Lung (tissue), 11 donors: ENCODE measurements at regions not wholly inside any gene's neighbourhood (a gene's known extent, or its start where the extent isn't known, plus 50 kb on each side); places are given as distances from the start of the nearest gene placed in this dataset.
A peak's percentile ranks its signal among the peaks of the same experiment; 100 is the strongest.

ENCODE experiments used
- ATAC-seq: fragments of 200-7000 bp; cut with Tn5 transposase; one replicate; pipeline ENCODE4 v1.9.1; 2020; ENCODE audit warnings: moderate number of reproducible peaks; ENCODE audit not compliant: insufficient read depth, low FRiP score
- DNase-seq, 3 donors: peaks; one replicate each; pipeline ENCODE4 v3.0.0-alpha.2; 2013 to 2017
- H3K27ac ChIP-seq, 2 donors: one replicate each; pipeline ENCODE4 v1.5.1; 2013; ENCODE audit warnings: mild to moderate bottlenecking in 2 of 2, moderate library complexity in 2 of 2, control low read depth in 1 of 2, inconsistent platforms in 1 of 2, low read depth in 1 of 2, low read length in 1 of 2
- H3K27me3 ChIP-seq, 3 donors: one replicate each; pipeline ENCODE4 v1.5.1; 2013; ENCODE audit warnings: low read length in 2 of 3; ENCODE audit not compliant: control insufficient read depth in 3 of 3, insufficient read depth in 3 of 3
- H3K36me3 ChIP-seq, 4 donors: one replicate each; pipeline ENCODE4 v1.5.1; 2013; ENCODE audit warnings: low read length in 4 of 4, mild to moderate bottlenecking in 1 of 4, moderate library complexity in 1 of 4; ENCODE audit not compliant: control insufficient read depth in 4 of 4, insufficient read depth in 4 of 4
- H3K4me1 ChIP-seq, 5 donors: one replicate each; pipeline ENCODE4 v1.5.1; 2013; ENCODE audit warnings: low read length in 5 of 5, mild to moderate bottlenecking in 2 of 5, moderate library complexity in 1 of 5; ENCODE audit not compliant: control insufficient read depth in 5 of 5, insufficient read depth in 5 of 5
- H3K4me3 ChIP-seq: one replicate; pipeline ENCODE4 v1.5.1; 2013; ENCODE audit warnings: mild to moderate bottlenecking, control low read depth, moderate library complexity
- H3K9ac ChIP-seq, 2 donors: one replicate each; pipeline ENCODE4 v1.5.1; 2013; ENCODE audit warnings: low read length in 2 of 2, control low read depth in 1 of 2; ENCODE audit not compliant: insufficient read depth in 1 of 2
- H3K9me3 ChIP-seq, 4 donors: one replicate each; pipeline ENCODE4 v1.5.1; 2013; ENCODE audit warnings: low read length in 3 of 4, mild to moderate bottlenecking in 1 of 4, moderate library complexity in 1 of 4; ENCODE audit not compliant: control insufficient read depth in 4 of 4, insufficient read depth in 3 of 4
- WGBS, 2 donors: extraction: QIAGEN DNeasy Blood & Tissue Kit; methylation state at CpG; one replicate each; pipeline ENCODE4 v1.1.7; 2013; 5-methylcytosine and 5-hydroxymethylcytosine counted together
- TF ChIP-seq, protein P1 (sequence below): IDR thresholded peaks from 2 replicates; pipeline ENCODE4 v1.5.1; 2012; ENCODE audit warnings: mild to moderate bottlenecking; ENCODE audit errors: control extremely low read depth, extremely low read depth
- donor health status: control.
- donor health status: control.
- donor health status: Bipolar disorder and iron deficiency.
- donor health status: healthy.
- donor health status: DM: yes; HTN: yes; CAD: no.

- Histone ChIP-seq H3K9me3 (no peaks in the 10 kb centered on the region), H3K27me3 (peaks cover 0 to 19% (median 0%) of the 10 kb centered on the region in 3 donors), H3K4me1 (peaks cover 0 to 35% (median 4%) of the 10 kb centered on the region in 5 donors), H3K4me3 (no peak overlapping the region), H3K36me3 (no peaks in the 10 kb centered on the region), H3K27ac (no peak overlapping the region), H3K9ac (no peak overlapping the region)
- 39 to 43% methylated on average over 3 of the region's 3 CpGs for WGBS, 2 donors
- ATAC-seq, result no peak
- peak in 2 of 3 donors; percentile 58 to 64 for DNase-seq
- TF ChIP-seq, protein P1, sequence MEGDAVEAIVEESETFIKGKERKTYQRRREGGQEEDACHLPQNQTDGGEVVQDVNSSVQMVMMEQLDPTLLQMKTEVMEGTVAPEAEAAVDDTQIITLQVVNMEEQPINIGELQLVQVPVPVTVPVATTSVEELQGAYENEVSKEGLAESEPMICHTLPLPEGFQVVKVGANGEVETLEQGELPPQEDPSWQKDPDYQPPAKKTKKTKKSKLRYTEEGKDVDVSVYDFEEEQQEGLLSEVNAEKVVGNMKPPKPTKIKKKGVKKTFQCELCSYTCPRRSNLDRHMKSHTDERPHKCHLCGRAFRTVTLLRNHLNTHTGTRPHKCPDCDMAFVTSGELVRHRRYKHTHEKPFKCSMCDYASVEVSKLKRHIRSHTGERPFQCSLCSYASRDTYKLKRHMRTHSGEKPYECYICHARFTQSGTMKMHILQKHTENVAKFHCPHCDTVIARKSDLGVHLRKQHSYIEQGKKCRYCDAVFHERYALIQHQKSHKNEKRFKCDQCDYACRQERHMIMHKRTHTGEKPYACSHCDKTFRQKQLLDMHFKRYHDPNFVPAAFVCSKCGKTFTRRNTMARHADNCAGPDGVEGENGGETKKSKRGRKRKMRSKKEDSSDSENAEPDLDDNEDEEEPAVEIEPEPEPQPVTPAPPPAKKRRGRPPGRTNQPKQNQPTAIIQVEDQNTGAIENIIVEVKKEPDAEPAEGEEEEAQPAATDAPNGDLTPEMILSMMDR, result no peak
These were observed 244.7 kb upstream of the POU3F1 start for GRCh38 chr1:38291336-38291735.

DNA sequence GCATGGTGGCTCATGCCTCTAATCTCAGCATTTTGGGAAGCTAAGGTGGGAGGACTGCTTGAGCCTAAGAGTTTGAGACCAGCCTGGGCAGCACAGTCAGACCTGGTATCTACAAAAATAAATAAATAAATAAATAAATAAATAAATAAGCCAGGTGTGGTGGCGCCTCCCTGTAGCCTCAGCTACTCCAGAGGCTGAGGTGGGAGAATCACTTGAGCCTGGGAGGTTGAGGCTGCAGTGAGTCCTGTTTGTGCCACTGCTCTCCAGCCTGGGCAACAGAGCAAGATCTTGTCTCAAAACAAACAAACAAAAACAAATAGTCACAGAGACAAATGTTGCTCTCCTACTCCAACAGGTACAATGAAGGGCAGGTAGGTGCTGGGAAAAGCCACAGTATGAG is 242.4 kb upstream of the POU3F1 start:
- no peaks in the 10 kb centered on the region for H3K9me3 ChIP-seq
- H3K4me1 ChIP-seq, result peaks cover 0 to 29% (median 4%) of the 10 kb centered on the region in 5 donors
- no peak overlapping the region for H3K4me3 ChIP-seq
- 92 to 97% methylated on average over 1 of the region's 1 CpG for WGBS, 2 donors
- H3K27me3 ChIP-seq, result peaks cover 0 to 19% (median 0%) of the 10 kb centered on the region in 3 donors
- no peaks in the 10 kb centered on the region for H3K36me3 ChIP-seq
- H3K27ac ChIP-seq, result no peak overlapping the region
- no peak overlapping the region for H3K9ac ChIP-seq
- ATAC-seq (no peak), DNase-seq (no peak)
- TF ChIP-seq, protein P1, result no peak

GRCh38 chr1:38287547-38287946 is 241.0 kb upstream of the POU3F1 start:
- Histone ChIP-seq H3K4me1 (peaks cover 0 to 29% (median 4%) of the 10 kb centered on the region in 5 donors), H3K27ac (no peak overlapping the region), H3K36me3 (no peaks in the 10 kb centered on the region), H3K4me3 (no peak overlapping the region), H3K27me3 (peaks cover 0 to 7% (median 0%) of the 10 kb centered on the region in 3 donors), H3K9me3 (no peaks in the 10 kb centered on the region), H3K9ac (no peak overlapping the region)
- WGBS, 2 donors, result 71 to 73% methylated on average over 3 of the region's 3 CpGs
- no peak for DNase-seq
- ATAC-seq, result no peak
- TF ChIP-seq, protein P1, result no peak

- no peaks in the 10 kb centered on the region for H3K9me3 ChIP-seq
- DNase-seq (no peak), ATAC-seq (no peak)
- H3K27me3 ChIP-seq, result peaks cover 0 to 6% (median 0%) of the 10 kb centered on the region in 3 donors
- peaks cover 0 to 24% (median 1%) of the 10 kb centered on the region in 5 donors for H3K4me1 ChIP-seq
- TF ChIP-seq, protein P1, result no peak
- H3K4me3 ChIP-seq, result no peak overlapping the region
- no peak overlapping the region for H3K27ac ChIP-seq
- no peak overlapping the region for H3K9ac ChIP-seq
- 87 to 92% methylated on average over 2 of the region's 2 CpGs for WGBS, 2 donors
- no peaks in the 10 kb centered on the region for H3K36me3 ChIP-seq
These were observed 240.4 kb upstream of the POU3F1 start for GRCh38 chr1:38287036-38287435.
